HG02571 (cell line): ENCODE measurements at regions not wholly inside any gene's neighbourhood (a gene's known extent, or its start where the extent isn't known, plus 50 kb on each side); places are given as distances from the start of the nearest gene placed in this dataset.

Experiments used
- ATAC-seq: cut with Tn5 transposase; IDR thresholded peaks from one replicate; pipeline ENCODE4 v1.9.1; 2021; ENCODE audit warnings: mild to moderate bottlenecking, moderate library complexity; ENCODE audit not compliant: unreplicated experiment

- ATAC-seq = no peak
Measured at GRCh38 chr1:29385966-29386365, 149.6 kb downstream of the PTPRU start.

- ATAC-seq = no peak
Measured at GRCh38 chr1:29384496-29385015, 148.2 kb downstream of the PTPRU start.

GRCh38 chr1:29383746-29384371 is 147.5 kb downstream of the PTPRU start:
- ATAC-seq = no peak

- ATAC-seq = no peak
Measured at GRCh38 chr1:29382851-29383745, 146.8 kb downstream of the PTPRU start.

GRCh38 chr1:29381426-29381825 is 145.1 kb downstream of the PTPRU start:
- ATAC-seq = no peak

- no peak for ATAC-seq
Measured at GRCh38 chr1:29380532-29380931, 144.2 kb downstream of the PTPRU start.

GRCh38 chr1:29379443-29380073 is 143.2 kb downstream of the PTPRU start:
- no peak for ATAC-seq
